BLaER1 treated with 17β-estradiol and CSF1 and Interleukin-3, amounts not matched to agents 10 nM and 100 nM (cell line): ENCODE measurements at regions not wholly inside any gene's neighbourhood (a gene's known extent, or its start where the extent isn't known, plus 50 kb on each side); places are given as distances from the start of the nearest gene placed in this dataset.
"Not testable (repeated sequence)": the region's sequence is repeated elsewhere in the genome, so short reads cannot be mapped to it uniquely, and the experiment has no call there.

Experiments used
- H3K27ac ChIP-seq, 11 experiments: shearing (Covaris generic); formaldehyde crosslinking; 2 replicates each; pipeline ENCODE4 v1.8.1; 2022
- H3K27me3 ChIP-seq, 11 experiments: shearing (Covaris generic); formaldehyde crosslinking; 2 replicates each; pipeline ENCODE4 v1.8.1; 2022
- H3K36me3 ChIP-seq, 11 experiments: shearing (Covaris generic); formaldehyde crosslinking; 2 replicates each; pipeline ENCODE4 v1.8.1; 2022
- H3K4me1 ChIP-seq, 10 experiments: shearing (Covaris generic); formaldehyde crosslinking; 2 replicates each; pipeline ENCODE4 v1.8.1; 2022
- H3K4me2 ChIP-seq, 11 experiments: shearing (Covaris generic); formaldehyde crosslinking; 2 replicates each; pipeline ENCODE4 v1.8.1; 2022
- H3K4me3 ChIP-seq, 10 experiments: shearing (Covaris generic); formaldehyde crosslinking; 2 replicates each; pipeline ENCODE4 v1.8.1; 2022
- H3K9ac ChIP-seq, 11 experiments: shearing (Covaris generic); formaldehyde crosslinking; 2 replicates each; pipeline ENCODE4 v1.8.1; 2022
- H3K9me3 ChIP-seq, 11 experiments: shearing (Covaris generic); formaldehyde crosslinking; replicated peaks in 1 of 11; 2 replicates each; pipeline ENCODE4 v1.8.1; 2022
- H4K20me1 ChIP-seq, 11 experiments: shearing (Covaris generic); formaldehyde crosslinking; 2 replicates each; pipeline ENCODE4 v1.8.1; 2022
- Cebpa-rat ChIP-seq, 11 experiments: shearing (Covaris generic); IDR thresholded peaks; 2 replicates each; pipeline ENCODE4 v1.8.1; 2022

GRCh38 chr7:65809259-65809981, 63.5 kb upstream of the VKORC1L1 start:
- Histone ChIP-seq H3K27ac (peak overlapping the region in 6 of 11 experiments; percentile 7 to 77 (median 62); a peak in 10 of 22 replicates), H3K4me2 (peak overlapping the region in 9 of 11 experiments; percentile 57 to 85 (median 73); a peak in 19 of 22 replicates), H4K20me1 (no peaks in the 10 kb centered on the region), H3K9ac (peak overlapping the region in 4 of 11 experiments; percentile 4 to 57 (median 28); a peak in 3 of 22 replicates), H3K4me3 (0 out of 20 replicates have a peak overlapping the region, but pooled peaks of 2 of the 10 experiments have one; percentile 12 to 20), H3K27me3 (no peaks in the 10 kb centered on the region), H3K36me3 (no peaks in the 10 kb centered on the region), H3K9me3 (no peaks in the 10 kb centered on the region), H3K4me1 (peaks cover 0 to 47% (median 34%) of the 10 kb centered on the region in 10 experiments; a peak in 17 of 20 replicates)
- peak in 2 of 11 experiments; percentile 38 to 76; a peak in 3 of 22 replicates for TF ChIP-seq Cebpa-rat (IDR thresholded peaks at IDR 0.05)

DNA sequence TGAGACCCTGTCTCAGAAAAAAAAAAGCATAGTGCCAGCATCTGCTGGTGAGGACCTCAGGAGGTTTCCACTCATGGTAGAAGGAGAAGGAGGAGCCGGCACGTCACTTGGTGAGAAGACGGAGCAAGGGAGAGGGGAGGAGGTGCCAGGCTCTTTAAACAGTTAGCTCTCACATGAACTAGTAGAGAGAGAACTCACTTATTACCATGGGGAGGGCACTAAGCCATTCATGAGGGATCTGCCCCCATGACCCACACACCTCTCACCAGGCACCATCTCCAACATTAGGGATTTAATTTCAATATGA, 62.9 kb upstream of the VKORC1L1 start:
- peak overlapping the region in 6 of 11 experiments; percentile 1 to 77 (median 62); a peak in 10 of 22 replicates for H3K27ac ChIP-seq
- peaks cover 0 to 47% (median 34%) of the 10 kb centered on the region in 10 experiments; a peak in 17 of 20 replicates for H3K4me1 ChIP-seq
- H3K4me3 ChIP-seq = no peak overlapping the region
- no peaks in the 10 kb centered on the region for H4K20me1 ChIP-seq
- peak overlapping the region in 9 of 11 experiments; percentile 57 to 85 (median 73); a peak in 18 of 22 replicates for H3K4me2 ChIP-seq
- no peaks in the 10 kb centered on the region for H3K9me3 ChIP-seq
- no peaks in the 10 kb centered on the region for H3K36me3 ChIP-seq
- TF ChIP-seq Cebpa-rat (IDR thresholded peaks at IDR 0.05) = no peak
- H3K27me3 ChIP-seq = no peaks in the 10 kb centered on the region
- H3K9ac ChIP-seq = peak overlapping the region in 4 of 11 experiments; percentile 4 to 57 (median 28); a peak in 3 of 22 replicates

DNA sequence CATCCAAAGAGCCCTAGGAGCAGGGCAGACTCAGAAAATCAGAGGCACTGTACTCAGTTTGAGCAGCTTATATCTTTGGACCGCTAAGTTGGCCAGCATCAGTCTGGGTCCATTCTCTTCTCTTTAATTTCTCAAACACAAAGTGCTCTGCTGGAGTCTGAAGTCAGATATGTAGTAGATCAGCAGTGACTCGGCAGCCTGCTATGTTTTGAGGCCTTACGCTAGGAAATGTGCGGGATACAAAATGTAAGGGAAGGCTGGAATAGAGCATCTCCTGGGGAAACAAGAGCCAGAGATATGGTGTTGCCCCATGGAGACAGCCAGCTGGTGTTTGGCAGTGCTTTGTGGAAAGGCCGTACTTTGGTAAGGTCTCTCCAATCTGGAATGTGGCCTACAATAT, 60.6 kb upstream of the VKORC1L1 start:
- H3K9ac ChIP-seq = no peak overlapping the region
- no peak for TF ChIP-seq Cebpa-rat (IDR thresholded peaks at IDR 0.05)
- no peaks in the 10 kb centered on the region for H3K9me3 ChIP-seq
- no peak overlapping the region for H3K4me2 ChIP-seq
- H3K4me1 ChIP-seq = peaks cover 0 to 42% (median 32%) of the 10 kb centered on the region in 10 experiments; a peak in 16 of 20 replicates
- no peak overlapping the region for H3K4me3 ChIP-seq
- H3K36me3 ChIP-seq = no peaks in the 10 kb centered on the region
- H4K20me1 ChIP-seq = no peaks in the 10 kb centered on the region
- no peaks in the 10 kb centered on the region for H3K27me3 ChIP-seq
- H3K27ac ChIP-seq = no peak overlapping the region

GRCh38 chr7:65814556-65815167, 58.2 kb upstream of the VKORC1L1 start:
- not testable (repeated sequence) for H4K20me1 ChIP-seq, H3K27ac ChIP-seq, H3K27me3 ChIP-seq, H3K4me3 ChIP-seq, H3K4me2 ChIP-seq, H3K36me3 ChIP-seq, H3K9me3 ChIP-seq, H3K9ac ChIP-seq
- peaks cover 0 to 18% (median 16%) of the 10 kb centered on the region in 10 experiments; a peak in 16 of 20 replicates for H3K4me1 ChIP-seq

GRCh38 chr7:65820287-65820950, 52.5 kb upstream of the VKORC1L1 start:
- Histone ChIP-seq H3K9ac (no peak overlapping the region), H3K9me3 (no peaks in the 10 kb centered on the region), H3K27me3 (no peaks in the 10 kb centered on the region), H3K4me1 (no peaks in the 10 kb centered on the region), H3K27ac (no peak overlapping the region), H3K36me3 (no peaks in the 10 kb centered on the region), H4K20me1 (no peaks in the 10 kb centered on the region), H3K4me3 (no peak overlapping the region), H3K4me2 (no peak overlapping the region)
- no peak for TF ChIP-seq Cebpa-rat (IDR thresholded peaks at IDR 0.05)
